Right ventricle myocardium superior (tissue), 1 donor: ENCODE measurements at regions not wholly inside any gene's neighbourhood (a gene's known extent, or its start where the extent isn't known, plus 50 kb on each side); places are given as distances from the start of the nearest gene placed in this dataset.

Experiments
- ATAC-seq: fragments of 200-7000 bp; cut with Tn5 transposase; one replicate; pipeline ENCODE4 v1.9.1; 2020; ENCODE audit warnings: mild to moderate bottlenecking; ENCODE audit not compliant: poor library complexity
- DNase-seq: peaks from one replicate; pipeline ENCODE4 v3.0.0-alpha.2; 2020
- intact Hi-C: fragments of 100-400 bp; cut with DNase I; formaldehyde crosslinking; loops from one replicate; pipeline ENCODE4 v1.11.2; 2022
- donor health status: DM: no; HTN: yes; CAD: no; lungs with severe emphysema.

DNA sequence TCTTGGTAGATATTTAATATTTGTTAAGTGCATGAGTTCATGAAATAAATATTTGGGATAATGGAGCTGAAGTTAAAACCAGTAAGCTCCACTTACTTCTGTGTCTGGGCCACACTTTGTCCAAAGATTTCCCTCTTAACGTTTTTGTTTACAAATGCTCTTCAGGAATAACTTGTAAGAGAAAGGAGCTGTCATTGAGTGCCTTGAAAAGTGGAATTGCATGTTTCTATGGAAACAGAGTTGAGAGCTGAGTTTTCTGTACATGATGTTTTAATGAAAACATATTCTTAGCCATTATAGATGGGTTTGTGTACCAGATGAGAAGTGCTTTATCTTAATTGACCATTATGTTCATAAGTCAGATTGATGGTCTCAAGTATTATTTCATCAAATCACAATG lies 1045.4 kb upstream of the EEF2KMT start:
- intact Hi-C loops = no loop called here
- ATAC-seq (no peak), DNase-seq (no peak)

GRCh38 chr16:6133009-6133557 lies 1035.5 kb upstream of the EEF2KMT start:
- DNase-seq (no peak), ATAC-seq (no peak)
- intact Hi-C loops = no loop called here

- no peak for DNase-seq
- intact Hi-C loops = no loop called here
- no peak for ATAC-seq
These were observed 1034.5 kb upstream of the EEF2KMT start for GRCh38 chr16:6132121-6132520.

GRCh38 chr16:6131526-6132050 lies 1034.0 kb upstream of the EEF2KMT start:
- no peak for ATAC-seq
- intact Hi-C loops = no loop called here
- DNase-seq = no peak

DNA sequence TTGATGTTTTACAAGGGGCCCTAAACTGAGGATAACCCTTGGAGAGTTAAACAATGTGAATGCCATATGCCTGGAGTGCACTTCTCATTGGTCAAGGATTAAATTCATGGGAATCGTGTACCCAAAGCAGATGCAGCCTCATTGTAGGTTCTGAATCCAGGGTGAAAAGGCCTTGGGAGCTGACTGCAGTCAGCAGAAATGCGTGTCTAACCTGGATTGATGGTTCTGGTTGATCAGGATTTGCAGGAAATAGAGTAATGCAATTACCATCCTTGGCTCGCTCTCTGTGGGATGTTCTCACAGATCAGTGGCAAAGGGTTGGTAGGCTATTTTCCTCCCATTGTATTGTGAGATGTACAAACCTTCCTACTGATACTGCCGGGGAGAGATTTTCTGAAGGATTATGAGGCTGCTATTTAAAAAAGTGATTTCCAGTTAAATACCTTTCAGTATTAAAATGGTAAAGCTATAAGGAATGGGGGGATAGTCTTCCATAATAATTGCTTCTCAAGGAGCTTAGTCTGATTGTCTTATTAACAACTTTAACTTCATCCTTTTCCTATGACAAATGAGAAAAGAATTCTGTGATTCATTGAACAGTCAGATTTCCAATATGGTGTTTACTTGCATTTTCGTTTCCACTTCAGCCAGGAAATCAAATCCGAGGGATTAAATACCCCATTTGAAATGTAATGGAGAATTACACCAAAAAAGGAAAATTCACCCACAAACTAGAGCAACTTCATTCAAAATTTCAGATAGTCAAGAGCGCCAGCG lies 1028.1 kb upstream of the EEF2KMT start:
- DNase-seq (no peak), ATAC-seq (no peak)
- intact Hi-C loops = no loop called here

DNA sequence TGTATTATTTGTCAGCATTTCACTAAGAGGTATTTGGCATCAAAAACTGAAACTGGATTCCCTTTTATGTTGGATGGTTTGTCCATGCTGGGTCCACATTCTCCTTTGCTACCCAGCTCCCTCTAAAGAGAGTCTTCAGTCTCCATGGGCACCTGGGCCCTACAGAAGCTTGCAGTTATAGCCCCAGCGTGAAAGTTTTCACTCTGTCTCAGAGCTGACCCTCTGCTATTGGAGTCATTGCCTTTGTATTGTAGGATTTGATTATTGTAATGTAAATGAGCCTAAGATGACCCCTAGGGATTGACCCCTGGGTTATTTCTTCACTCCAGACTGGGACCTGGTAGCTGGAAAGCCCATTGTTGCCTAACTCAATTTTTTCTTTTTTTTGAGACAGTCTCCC lies 1026.5 kb upstream of the EEF2KMT start:
- DNase-seq (no peak), ATAC-seq (no peak)
- intact Hi-C loops = no loop called here

GRCh38 chr16:6122401-6122800 lies 1024.8 kb upstream of the EEF2KMT start:
- intact Hi-C loops = no loop called here
- ATAC-seq (no peak), DNase-seq (no peak)

- intact Hi-C loops = no loop called here
- no peak for ATAC-seq
- DNase-seq = no peak
These were observed 1017.1 kb upstream of the EEF2KMT start for GRCh38 chr16:6114691-6115090.

DNA sequence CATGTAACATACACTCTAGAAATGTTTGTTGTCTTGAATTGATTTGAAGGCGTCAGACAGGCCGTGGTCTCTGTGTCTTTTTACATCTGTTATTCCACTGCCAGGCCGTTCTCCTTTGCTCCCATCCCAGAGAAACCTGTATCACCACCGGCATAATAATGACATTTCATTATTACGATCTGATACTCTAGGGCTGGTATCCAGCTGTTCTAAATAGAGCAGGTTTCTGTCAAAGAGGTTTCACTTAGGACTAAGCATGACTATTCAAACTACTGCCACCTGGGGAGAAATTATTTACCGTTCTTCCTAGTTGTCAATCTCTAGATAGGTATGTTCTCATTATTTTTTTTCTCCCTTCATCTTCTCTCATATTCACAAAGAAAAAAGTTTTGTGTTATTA lies 1016.2 kb upstream of the EEF2KMT start:
- DNase-seq (no peak), ATAC-seq (no peak)
- intact Hi-C loops = no loop called here

- intact Hi-C loops = no loop called here
- no peak for ATAC-seq
These were observed 1015.1 kb upstream of the EEF2KMT start for GRCh38 chr16:6112700-6113099.

DNA sequence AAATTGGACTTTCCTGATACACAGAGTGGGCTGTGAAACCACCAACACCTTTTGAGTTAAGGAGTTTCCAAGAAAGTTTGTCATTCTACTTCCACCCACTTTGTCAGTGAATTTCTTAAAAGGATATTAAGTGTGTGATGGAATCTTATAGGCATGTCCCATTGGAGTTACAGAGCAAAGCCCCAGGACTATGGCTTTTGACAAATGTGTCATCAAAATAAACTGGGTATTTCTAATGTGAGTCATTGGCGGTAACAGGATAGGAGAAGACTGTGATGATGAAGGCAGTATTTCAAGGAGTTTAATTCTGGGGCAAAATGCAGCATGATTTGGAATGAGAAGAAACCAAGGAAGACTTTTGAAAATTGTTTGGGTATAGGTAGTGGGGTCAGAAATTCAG lies 1013.8 kb upstream of the EEF2KMT start:
- ATAC-seq = no peak
- intact Hi-C loops = no loop called here
- no peak for DNase-seq

More at GRCh38 chr16:6112700-6113099, 1015.1 kb upstream of the EEF2KMT start:
- DNase-seq = no peak

DNA sequence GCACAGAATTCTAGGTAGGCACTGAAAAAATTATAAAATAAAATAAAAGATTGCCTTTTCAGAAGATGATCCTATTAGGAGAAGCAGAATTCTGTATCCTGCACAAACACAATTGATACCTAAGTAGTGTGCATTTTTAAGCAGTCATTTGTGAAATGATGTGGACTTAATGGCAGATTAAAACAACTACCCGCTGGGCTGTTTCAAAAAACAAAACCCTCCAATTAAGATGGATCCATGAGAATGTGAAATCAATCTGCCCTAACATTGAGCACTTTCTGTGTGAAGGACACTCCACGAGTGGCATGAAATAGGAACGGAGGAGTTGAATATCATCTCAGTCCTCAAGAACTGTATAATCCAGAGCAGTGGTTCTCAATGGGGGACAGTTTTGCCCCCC lies 1012.8 kb upstream of the EEF2KMT start:
- ATAC-seq (no peak), DNase-seq (no peak)
- intact Hi-C loops = no loop called here

GRCh38 chr16:6106061-6106460 lies 1008.5 kb upstream of the EEF2KMT start:
- intact Hi-C loops = no loop called here
- ATAC-seq (no peak), DNase-seq (no peak)

GRCh38 chr16:6105115-6105514 lies 1007.5 kb upstream of the EEF2KMT start:
- no peak for ATAC-seq
- no peak for DNase-seq
- intact Hi-C loops = no loop called here

DNA sequence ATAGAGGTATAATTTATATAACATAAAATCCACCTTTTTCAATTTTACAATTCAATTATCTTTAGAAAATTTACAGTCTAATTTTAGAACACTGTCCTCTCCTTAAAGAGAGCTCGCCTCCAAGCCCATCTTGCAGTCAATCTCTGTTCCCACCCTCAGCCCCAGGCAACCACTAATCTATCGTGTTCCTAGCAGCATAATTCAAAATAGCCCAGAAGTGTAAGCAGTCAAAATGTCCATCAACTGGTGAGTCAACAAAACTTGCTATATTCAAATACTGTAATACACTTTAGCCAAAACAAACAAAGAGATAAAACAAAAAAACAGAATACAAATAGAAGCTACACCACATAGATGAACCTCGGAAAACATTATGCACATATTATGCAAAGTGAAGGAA lies 1006.8 kb upstream of the EEF2KMT start:
- intact Hi-C loops = no loop called here
- DNase-seq = no peak
- no peak for ATAC-seq

GRCh38 chr16:6103561-6103960 lies 1006.0 kb upstream of the EEF2KMT start:
- ATAC-seq (no peak), DNase-seq (no peak)

DNA sequence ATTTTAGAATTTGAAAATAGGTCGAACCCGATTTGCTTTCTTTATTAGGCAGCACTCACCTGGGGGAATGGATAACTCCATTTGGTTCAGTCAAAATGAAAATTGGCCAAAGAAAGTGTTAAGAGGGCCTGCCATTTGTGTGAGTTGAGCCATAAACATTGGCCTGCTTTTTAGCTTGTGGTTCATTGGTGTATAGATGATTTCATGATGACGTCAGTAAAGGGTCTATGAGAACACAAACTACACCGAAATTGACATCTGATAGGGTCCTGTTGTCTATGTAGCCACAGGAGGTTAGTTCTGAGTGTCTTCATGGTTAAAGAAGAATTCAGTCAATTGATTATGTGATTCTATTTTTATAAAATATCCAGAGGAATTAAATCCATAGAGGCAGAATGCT lies 1001.5 kb upstream of the EEF2KMT start:
- no peak for DNase-seq
- ATAC-seq = no peak
- intact Hi-C loops = no loop called here

More at GRCh38 chr16:6103561-6103960, 1006.0 kb upstream of the EEF2KMT start:
- intact Hi-C loops = no loop called here

- ATAC-seq (no peak), DNase-seq (no peak)
- intact Hi-C loops = no loop called here
These were observed 999.5 kb upstream of the EEF2KMT start for GRCh38 chr16:6096931-6097670.

DNA sequence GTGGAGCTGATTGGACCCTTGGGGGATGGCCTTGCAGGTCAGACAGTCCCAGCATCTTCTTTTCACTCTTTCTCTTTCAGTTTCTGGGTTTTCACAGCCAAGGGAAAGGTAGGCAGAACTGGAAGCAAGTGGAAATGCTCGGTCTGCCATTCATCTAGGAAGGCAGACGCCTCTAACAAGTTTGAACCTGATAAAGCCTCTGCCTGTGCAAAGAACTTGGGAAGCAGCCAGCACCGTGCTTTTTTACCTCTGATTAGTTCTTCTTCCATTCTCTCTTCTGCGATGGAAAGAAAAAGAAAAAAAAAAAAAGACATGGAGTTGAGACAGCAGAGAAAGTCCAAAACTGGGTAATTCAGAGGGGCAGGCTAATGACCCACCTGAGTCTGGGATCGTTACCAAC lies 997.8 kb upstream of the EEF2KMT start:
- ATAC-seq (no peak), DNase-seq (no peak)
- intact Hi-C loops = no loop called here

- DNase-seq (no peak), ATAC-seq (no peak)
- intact Hi-C loops = no loop called here
These were observed 993.4 kb upstream of the EEF2KMT start for GRCh38 chr16:6091021-6091420.
